ENCODE measurements at regions not wholly inside any gene's neighbourhood (a gene's known extent, or its start where the extent isn't known, plus 50 kb on each side); places are given as distances from the start of the nearest gene placed in this dataset.

DNA sequence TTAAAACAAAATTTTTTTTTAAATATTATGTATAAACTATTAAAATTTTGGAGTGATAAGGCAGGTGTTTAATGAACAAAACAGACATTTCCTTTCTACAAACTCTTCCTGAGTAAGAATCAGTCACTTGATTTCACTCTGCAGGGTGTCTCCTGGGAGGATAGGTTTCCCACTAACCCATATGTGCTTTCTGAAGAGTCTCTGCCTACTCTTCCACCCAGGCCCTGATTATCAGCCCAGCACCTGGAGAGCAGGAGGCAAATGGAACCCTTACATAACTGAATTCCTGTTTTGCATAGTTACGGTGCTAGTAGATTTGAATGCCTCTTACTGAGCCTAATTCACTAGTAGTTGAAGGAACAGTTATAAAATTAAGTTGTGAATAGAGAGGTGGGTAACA is 1718.6 kb downstream of the SUCLG1 start:
- TF ChIP-seq ZNF548 (tag by site-specific recombination; IDR thresholded peaks at IDR 0.05) (no peak), CTCF (tag by site-specific recombination; IDR thresholded peaks at IDR 0.05) (no peak), SP2 (tag by site-specific recombination; IDR thresholded peaks at IDR 0.05) (no peak), IKZF3 (tag by site-specific recombination; IDR thresholded peaks at IDR 0.05) (no peak), ZNF626 (tag by site-specific recombination; IDR thresholded peaks at IDR 0.05) (no peak), ZNF121 (tag by site-specific recombination; IDR thresholded peaks at IDR 0.05) (no peak), ZNF639 (tag by site-specific recombination; IDR thresholded peaks at IDR 0.05) (no peak), ZFP37 (tag by site-specific recombination; IDR thresholded peaks at IDR 0.05) (no peak)
- TF ChIP-seq, protein P1, sequence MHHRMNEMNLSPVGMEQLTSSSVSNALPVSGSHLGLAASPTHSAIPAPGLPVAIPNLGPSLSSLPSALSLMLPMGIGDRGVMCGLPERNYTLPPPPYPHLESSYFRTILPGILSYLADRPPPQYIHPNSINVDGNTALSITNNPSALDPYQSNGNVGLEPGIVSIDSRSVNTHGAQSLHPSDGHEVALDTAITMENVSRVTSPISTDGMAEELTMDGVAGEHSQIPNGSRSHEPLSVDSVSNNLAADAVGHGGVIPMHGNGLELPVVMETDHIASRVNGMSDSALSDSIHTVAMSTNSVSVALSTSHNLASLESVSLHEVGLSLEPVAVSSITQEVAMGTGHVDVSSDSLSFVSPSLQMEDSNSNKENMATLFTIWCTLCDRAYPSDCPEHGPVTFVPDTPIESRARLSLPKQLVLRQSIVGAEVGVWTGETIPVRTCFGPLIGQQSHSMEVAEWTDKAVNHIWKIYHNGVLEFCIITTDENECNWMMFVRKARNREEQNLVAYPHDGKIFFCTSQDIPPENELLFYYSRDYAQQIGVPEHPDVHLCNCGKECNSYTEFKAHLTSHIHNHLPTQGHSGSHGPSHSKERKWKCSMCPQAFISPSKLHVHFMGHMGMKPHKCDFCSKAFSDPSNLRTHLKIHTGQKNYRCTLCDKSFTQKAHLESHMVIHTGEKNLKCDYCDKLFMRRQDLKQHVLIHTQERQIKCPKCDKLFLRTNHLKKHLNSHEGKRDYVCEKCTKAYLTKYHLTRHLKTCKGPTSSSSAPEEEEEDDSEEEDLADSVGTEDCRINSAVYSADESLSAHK (tag by site-specific recombination; IDR thresholded peaks at IDR 0.05), result no peak

All from HEK293 (cell line).